H9 (cell line): ENCODE measurements at regions not wholly inside any gene's neighbourhood (a gene's known extent, or its start where the extent isn't known, plus 50 kb on each side); places are given as distances from the start of the nearest gene placed in this dataset.

Source experiments
- DNase-seq: peaks from one replicate; pipeline ENCODE4 v3.0.0-alpha.2; 2017
- H2AFZ ChIP-seq: one replicate; pipeline ENCODE4 v1.6.1; 2013; ENCODE audit warnings: mild to moderate bottlenecking, low read length, control low read depth, moderate library complexity
- H2AK5ac ChIP-seq: 2 replicates; pipeline ENCODE4 v1.6.1; 2013; ENCODE audit warnings: low read length, control low read depth, mixed read lengths; ENCODE audit not compliant: insufficient read length
- H2BK120ac ChIP-seq: one replicate; pipeline ENCODE4 v1.6.1; 2013; ENCODE audit warnings: low read depth, mild to moderate bottlenecking, low read length, control low read depth, inconsistent platforms; ENCODE audit not compliant: poor library complexity, severe bottlenecking
- H2BK12ac ChIP-seq: 2 replicates; pipeline ENCODE4 v1.6.1; 2013; ENCODE audit warnings: low read length, control low read depth, mixed read lengths, low read depth; ENCODE audit not compliant: insufficient read length
- H2BK15ac ChIP-seq: 2 replicates; pipeline ENCODE4 v1.6.1; 2013; ENCODE audit warnings: low read depth, low read length, control low read depth
- H2BK20ac ChIP-seq: one replicate; pipeline ENCODE4 v1.6.1; 2013; ENCODE audit warnings: low read depth, mild to moderate bottlenecking, low read length, control low read depth, inconsistent platforms; ENCODE audit not compliant: poor library complexity, severe bottlenecking
- H2BK5ac ChIP-seq: 2 replicates; pipeline ENCODE4 v1.6.1; 2013; ENCODE audit warnings: low read length, control low read depth, mixed read lengths; ENCODE audit not compliant: insufficient read length
- H3K14ac ChIP-seq: 2 replicates; pipeline ENCODE4 v1.6.1; 2013; ENCODE audit warnings: low read length, control low read depth; ENCODE audit not compliant: insufficient read depth
- H3K18ac ChIP-seq: 2 replicates; pipeline ENCODE4 v1.6.1; 2013; ENCODE audit warnings: low read depth, mild to moderate bottlenecking, mixed read lengths, low read length, control low read depth; ENCODE audit not compliant: insufficient read length
- H3K23ac ChIP-seq: 2 replicates; pipeline ENCODE4 v1.6.1; 2013; ENCODE audit warnings: low read length, control low read depth, mixed read lengths, low read depth; ENCODE audit not compliant: insufficient read length
- H3K23me2 ChIP-seq: 2 replicates; pipeline ENCODE4 v1.6.1; 2013; ENCODE audit warnings: low read depth, mild to moderate bottlenecking, mixed read lengths, low read length, control low read depth; ENCODE audit not compliant: insufficient read length, poor library complexity, severe bottlenecking
- H3K27ac ChIP-seq: 2 replicates; pipeline ENCODE4 v1.5.1; 2013; ENCODE audit warnings: low read length, control low read depth, mixed read lengths, low read depth; ENCODE audit not compliant: insufficient read length
- H3K27me3 ChIP-seq: 2 replicates; pipeline ENCODE4 v1.6.1; 2013; ENCODE audit warnings: low read length, control low read depth, inconsistent platforms; ENCODE audit not compliant: insufficient read depth
- H3K4ac ChIP-seq: 2 replicates; pipeline ENCODE4 v1.6.1; 2013; ENCODE audit warnings: low read depth, mild to moderate bottlenecking, control low read depth, inconsistent platforms, low read length, moderate library complexity
- H3K4me1 ChIP-seq: 2 replicates; pipeline ENCODE4 v1.6.1; 2013; ENCODE audit warnings: low read length, control low read depth, inconsistent platforms; ENCODE audit not compliant: insufficient read depth
- H3K4me2 ChIP-seq: 2 replicates; pipeline ENCODE4 v1.6.1; 2013; ENCODE audit warnings: low read length, control low read depth, mixed read lengths; ENCODE audit not compliant: insufficient read length, insufficient read depth
- H3K56ac ChIP-seq: 2 replicates; pipeline ENCODE4 v1.6.1; 2013; ENCODE audit warnings: low read depth, mild to moderate bottlenecking, mixed read lengths, low read length, control low read depth; ENCODE audit not compliant: insufficient read length
- H3K79me1 ChIP-seq: 2 replicates; pipeline ENCODE4 v1.6.1; 2013; ENCODE audit warnings: low read depth, mild to moderate bottlenecking, moderate library complexity, low read length, control low read depth, inconsistent platforms; ENCODE audit not compliant: insufficient read depth, poor library complexity, severe bottlenecking
- H3K79me2 ChIP-seq: 2 replicates; pipeline ENCODE4 v1.6.1; 2013; ENCODE audit warnings: low read length, control low read depth, inconsistent platforms; ENCODE audit not compliant: insufficient read depth
- H3K9ac ChIP-seq: 2 replicates; pipeline ENCODE4 v1.6.1; 2013; ENCODE audit warnings: low read length, control low read depth, mixed read lengths; ENCODE audit not compliant: insufficient read length; ENCODE audit errors: extremely low read depth
- H3K9me3 ChIP-seq: one replicate; pipeline ENCODE4 v1.6.1; 2013; ENCODE audit warnings: low read depth, low read length, inconsistent platforms; ENCODE audit not compliant: control insufficient read depth
- H3T11ph ChIP-seq: one replicate; pipeline ENCODE4 v1.6.1; 2013; ENCODE audit warnings: mild to moderate bottlenecking, low read length, control low read depth, inconsistent platforms
- H4K20me1 ChIP-seq: one replicate; pipeline ENCODE4 v1.6.1; 2013; ENCODE audit not compliant: control insufficient read depth, insufficient read length, insufficient read depth
- H4K5ac ChIP-seq: 2 replicates; pipeline ENCODE4 v1.6.1; 2013; ENCODE audit warnings: low read depth, mild to moderate bottlenecking, mixed read lengths, low read length, control low read depth; ENCODE audit not compliant: insufficient read length
- H4K8ac ChIP-seq: replicated peaks from 2 replicates; pipeline ENCODE4 v1.6.1; 2013; ENCODE audit warnings: low read length, control low read depth, mixed read lengths, low read depth; ENCODE audit not compliant: insufficient read length
- H4K91ac ChIP-seq: 2 replicates; pipeline ENCODE4 v1.6.1; 2013; ENCODE audit warnings: low read depth, mild to moderate bottlenecking, moderate library complexity, mixed read lengths, low read length, control low read depth; ENCODE audit not compliant: insufficient read length
- H3K27ac Mint-ChIP-seq, 3 experiments: 2 replicates in 2 of 3; 3 replicates in 1 of 3; pipeline ENCODE4 v1.8.0; 2020 to 2021; ENCODE audit warnings: mixed read lengths in 3 of 3, mild to moderate bottlenecking in 1 of 3, moderate library complexity in 1 of 3
- H3K27me3 Mint-ChIP-seq: 2 replicates; pipeline ENCODE4 v1.8.0; 2021; ENCODE audit warnings: low read depth, mild to moderate bottlenecking, moderate library complexity, mixed read lengths
- H3K36me3 Mint-ChIP-seq, 3 experiments: 2 replicates in 2 of 3; 3 replicates in 1 of 3; pipeline ENCODE4 v1.8.0; 2020 to 2021; ENCODE audit warnings: low read depth in 3 of 3, mixed read lengths in 3 of 3; ENCODE audit not compliant: insufficient read depth in 1 of 3
- H3K4me1 Mint-ChIP-seq, 2 experiments: 2 replicates each; pipeline ENCODE4 v1.8.0; 2020; ENCODE audit warnings: mixed read lengths in 2 of 2
- H3K4me3 Mint-ChIP-seq, 2 experiments: 2 replicates in 1 of 2; 3 replicates in 1 of 2; pipeline ENCODE4 v1.8.0; 2020 to 2021; ENCODE audit warnings: mild to moderate bottlenecking in 2 of 2, mixed read lengths in 2 of 2, moderate library complexity in 1 of 2
- H3K9me3 Mint-ChIP-seq, 2 experiments: 2 replicates in 1 of 2; 3 replicates in 1 of 2; pipeline ENCODE4 v1.8.0; 2020; ENCODE audit warnings: mild to moderate bottlenecking in 2 of 2, mixed read lengths in 2 of 2, moderate library complexity in 1 of 2
- CTCF ChIP-seq: fragments of 200-600 bp; sonication (generic); conservative IDR thresholded peaks from 3 replicates; pipeline ENCODE4 v1.8.0; 2021; ENCODE audit warnings: antibody characterized with exemption, mild to moderate bottlenecking
- WGBS: extraction: QIAGEN DNeasy Blood & Tissue Kit; methylation state at CpG from one replicate; pipeline ENCODE4 v1.1.7; 2013; ENCODE audit warnings: missing lambda C conversion rate, low lambda C conversion rate, mixed read lengths; ENCODE audit not compliant: insufficient read length; ENCODE audit errors: extremely low coverage; 5-methylcytosine and 5-hydroxymethylcytosine counted together

GRCh38 chr7:47191316-47191715 lies 390.6 kb downstream of the TNS3 start:
- H3K18ac ChIP-seq = no peak overlapping the region
- H3K4me1 Mint-ChIP-seq = peaks cover 8 to 10% of the 10 kb centered on the region in 2 experiments
- DNase-seq = no peak
- no peaks in the 10 kb centered on the region for H3K79me2 ChIP-seq
- no peak overlapping the region for H3K27ac Mint-ChIP-seq
- H2BK5ac ChIP-seq = no peak overlapping the region
- no peaks in the 10 kb centered on the region for H3K4me1 ChIP-seq
- no peak overlapping the region for H4K5ac ChIP-seq
- H4K91ac ChIP-seq = no peak overlapping the region
- no peak overlapping the region for H3K56ac ChIP-seq
- H3K4me2 ChIP-seq = no peak overlapping the region
- H3K9me3 ChIP-seq = no peaks in the 10 kb centered on the region
- no peak for TF ChIP-seq CTCF
- no peak overlapping the region for H3K27ac ChIP-seq
- H3K23me2 ChIP-seq = no peaks in the 10 kb centered on the region
- no peaks in the 10 kb centered on the region for H3K36me3 Mint-ChIP-seq
- H2BK120ac ChIP-seq = no peak overlapping the region
- no peak overlapping the region for H3K14ac ChIP-seq
- no peak overlapping the region for H3K23ac ChIP-seq
- no peak overlapping the region for H3T11ph ChIP-seq
- no peak overlapping the region for H3K9ac ChIP-seq
- WGBS = no CpG with 5 or more reads among the region's 2 CpGs
- H2BK20ac ChIP-seq = no peak overlapping the region
- no peaks in the 10 kb centered on the region for H3K27me3 ChIP-seq
- no peaks in the 10 kb centered on the region for H4K20me1 ChIP-seq
- no peak overlapping the region for H4K8ac ChIP-seq
- H2BK15ac ChIP-seq = no peak overlapping the region
- H2BK12ac ChIP-seq = no peak overlapping the region
- no peak overlapping the region for H2AFZ ChIP-seq
- no peak overlapping the region for H3K4me3 Mint-ChIP-seq
- H3K27me3 Mint-ChIP-seq = peaks cover 11% of the 10 kb centered on the region
- no peaks in the 10 kb centered on the region for H3K9me3 Mint-ChIP-seq
- H2AK5ac ChIP-seq = no peak overlapping the region
- no peaks in the 10 kb centered on the region for H3K79me1 ChIP-seq
- H3K4ac ChIP-seq = no peak overlapping the region
